BJ (cell line): ENCODE measurements at regions not wholly inside any gene's neighbourhood (a gene's known extent, or its start where the extent isn't known, plus 50 kb on each side); places are given as distances from the start of the nearest gene placed in this dataset.

Source experiments
- CTCF ChIA-PET: fragments of 350-600 bp; formaldehyde crosslinking; extraction: SDS; loops from one replicate; lab custom pipeline; 2021; ENCODE audit warnings: antibody characterized with exemption, inconsistent platforms; lab: Yijun Ruan, JAX
- POLR2A ChIA-PET: fragments of 300-600 bp; sonication (Branson Sonifier 250); formaldehyde crosslinking; extraction: SDS; loops from one replicate; lab custom pipeline; 2021; ENCODE audit warnings: antibody characterized with exemption; lab: Charles Lee
- DNase-seq: peaks from one replicate; pipeline ENCODE4 v3.0.0-alpha.2; 2011; ENCODE audit warnings: low read depth
- H3K27me3 ChIP-seq: 2 replicates; pipeline ENCODE4 v1.6.0; 2011; ENCODE audit warnings: low read length; ENCODE audit not compliant: control insufficient read depth, insufficient read depth
- H3K36me3 ChIP-seq: 2 replicates; pipeline ENCODE4 v1.5.1; 2011; ENCODE audit warnings: low read length; ENCODE audit not compliant: control insufficient read depth, insufficient read depth
- H3K4me3 ChIP-seq: 2 replicates; pipeline ENCODE4 v1.5.1; 2011; ENCODE audit warnings: low read depth, mild to moderate bottlenecking, control low read depth, low read length
- CTCF ChIP-seq: IDR thresholded peaks from 2 replicates; pipeline ENCODE4 v1.5.1; 2011; ENCODE audit warnings: low read depth, mild to moderate bottlenecking, control low read depth, inconsistent platforms, low read length, moderate library complexity; ENCODE audit not compliant: insufficient read depth

GRCh38 chr3:99439892-99440291 lies 198.5 kb upstream of the COL8A1 start:
- Histone ChIP-seq H3K27me3 (no peaks in the 10 kb centered on the region), H3K36me3 (no peaks in the 10 kb centered on the region), H3K4me3 (no peak overlapping the region)
- DNase-seq, result no peak
- TF ChIP-seq CTCF, result no peak
- ChIA-PET CTCF (no interaction called here), POLR2A (no interaction called here)

- Histone ChIP-seq H3K4me3 (no peak overlapping the region), H3K27me3 (no peaks in the 10 kb centered on the region), H3K36me3 (no peaks in the 10 kb centered on the region)
- POLR2A ChIA-PET, result no interaction called here
- CTCF ChIA-PET, result interaction anchor here (0.7 to 1.0 kb wide), 2 partner anchors 64 to 270 kb away, joined by 3 read pairs; no protein-coding TSS in a partner anchor
- DNase-seq, result no peak
- TF ChIP-seq CTCF, result no peak
These were observed 204.2 kb upstream of the COL8A1 start for GRCh38 chr3:99434190-99434589.

- no peak for TF ChIP-seq CTCF
- ChIA-PET CTCF (interaction anchor here (0.6 to 1.2 kb wide), 2 partner anchors 257 to 529 kb away, joined by 3 read pairs; partner anchors contain the start of gene DCBLD2), POLR2A (no interaction called here)
- Histone ChIP-seq H3K36me3 (no peaks in the 10 kb centered on the region), H3K27me3 (no peaks in the 10 kb centered on the region), H3K4me3 (no peak overlapping the region)
- DNase-seq, result no peak
These were observed 207.9 kb upstream of the COL8A1 start for GRCh38 chr3:99430348-99431134.

- TF ChIP-seq CTCF, result no peak
- ChIA-PET CTCF (no interaction called here), POLR2A (no interaction called here)
- Histone ChIP-seq H3K27me3 (no peaks in the 10 kb centered on the region), H3K4me3 (no peak overlapping the region), H3K36me3 (no peaks in the 10 kb centered on the region)
- no peak for DNase-seq
These were observed 208.9 kb upstream of the COL8A1 start for GRCh38 chr3:99429502-99429901.

- Histone ChIP-seq H3K36me3 (no peaks in the 10 kb centered on the region), H3K4me3 (no peak overlapping the region), H3K27me3 (no peaks in the 10 kb centered on the region)
- no peak for TF ChIP-seq CTCF
- no peak for DNase-seq
- POLR2A ChIA-PET, result no interaction called here
- CTCF ChIA-PET, result interaction anchor here (0.6 kb wide), 1 partner anchor 106 kb away, joined by 3 read pairs; no protein-coding TSS in a partner anchor
These were observed 212.5 kb upstream of the COL8A1 start for GRCh38 chr3:99425930-99426329.
